Astrocyte (in vitro differentiated cells and primary cell): ENCODE measurements at regions not wholly inside any gene's neighbourhood (a gene's known extent, or its start where the extent isn't known, plus 50 kb on each side); places are given as distances from the start of the nearest gene placed in this dataset.

ENCODE experiments used
- DNase-seq: peaks from one replicate; pipeline ENCODE4 v3.0.0-alpha.2; 2010; ENCODE audit warnings: low read depth
- FAIRE-seq: peaks from 2 replicates; lab custom pipeline; 2011; peaks lifted over from hg19 to GRCh38; lab: Jason Lieb, UNC
- H2AFZ ChIP-seq: 2 replicates; pipeline ENCODE4 v1.6.0; 2012; ENCODE audit warnings: low read depth, low read length, inconsistent platforms
- H3K27ac ChIP-seq: 2 replicates; pipeline ENCODE4 v1.5.1; 2011; ENCODE audit warnings: low read depth, low read length, inconsistent platforms
- H3K27me3 ChIP-seq: 2 replicates; pipeline ENCODE4 v1.6.0; 2011; ENCODE audit warnings: low read length, inconsistent platforms; ENCODE audit not compliant: insufficient read depth
- H3K36me3 ChIP-seq: 2 replicates; pipeline ENCODE4 v1.5.1; 2011; ENCODE audit warnings: low read length, inconsistent platforms; ENCODE audit not compliant: insufficient read depth
- H3K4me1 ChIP-seq: 2 replicates; pipeline ENCODE4 v1.5.1; 2011; ENCODE audit warnings: low read length, inconsistent platforms; ENCODE audit not compliant: insufficient read depth
- H3K4me2 ChIP-seq: 2 replicates; pipeline ENCODE4 v1.6.0; 2012; ENCODE audit warnings: low read length, inconsistent platforms
- H3K4me3 ChIP-seq: 2 replicates; pipeline ENCODE4 v1.5.1; 2011; ENCODE audit warnings: low read depth, mild to moderate bottlenecking, low read length, inconsistent platforms; ENCODE audit not compliant: insufficient read depth
- H3K79me2 ChIP-seq: 2 replicates; pipeline ENCODE4 v1.6.0; 2012; ENCODE audit warnings: mild to moderate bottlenecking, low read length, inconsistent platforms; ENCODE audit not compliant: insufficient read depth
- H3K9ac ChIP-seq: 2 replicates; pipeline ENCODE4 v1.6.0; 2012; ENCODE audit warnings: mild to moderate bottlenecking, low read length, inconsistent platforms
- H3K9me3 ChIP-seq: 2 replicates; pipeline ENCODE4 v1.5.1; 2012; ENCODE audit warnings: low read depth, mild to moderate bottlenecking, low read length, inconsistent platforms; ENCODE audit not compliant: insufficient read depth
- H4K20me1 ChIP-seq: 2 replicates; pipeline ENCODE4 v1.6.0; 2012; ENCODE audit warnings: low read length, inconsistent platforms; ENCODE audit not compliant: insufficient read depth
- H3K27ac Mint-ChIP-seq: one replicate; pipeline ENCODE4 v1.8.0; 2021; ENCODE audit warnings: mild to moderate bottlenecking, mixed read lengths; ENCODE audit not compliant: unreplicated experiment
- H3K27me3 Mint-ChIP-seq: one replicate; pipeline ENCODE4 v1.8.0; 2021; ENCODE audit warnings: low read depth, mixed read lengths; ENCODE audit not compliant: unreplicated experiment
- H3K36me3 Mint-ChIP-seq: one replicate; pipeline ENCODE4 v1.8.0; 2021; ENCODE audit warnings: low read depth, mixed read lengths; ENCODE audit not compliant: unreplicated experiment
- H3K4me1 Mint-ChIP-seq: one replicate; pipeline ENCODE4 v1.8.0; 2021; ENCODE audit warnings: low read depth, mixed read lengths; ENCODE audit not compliant: unreplicated experiment
- H3K4me3 Mint-ChIP-seq: one replicate; pipeline ENCODE4 v1.8.0; 2021; ENCODE audit warnings: mild to moderate bottlenecking, moderate library complexity, mixed read lengths; ENCODE audit not compliant: unreplicated experiment
- H3K9me3 Mint-ChIP-seq: one replicate; pipeline ENCODE4 v1.8.0; 2021; ENCODE audit warnings: mild to moderate bottlenecking, mixed read lengths; ENCODE audit not compliant: unreplicated experiment
- EZH2 ChIP-seq: IDR thresholded peaks from 2 replicates; pipeline ENCODE4 v1.6.1; 2012; ENCODE audit warnings: mild to moderate bottlenecking, low read length, inconsistent platforms; ENCODE audit not compliant: insufficient read depth
- TF ChIP-seq, protein P1 (sequence below): IDR thresholded peaks from 2 replicates; pipeline ENCODE4 v1.5.1; 2011; ENCODE audit warnings: low read depth, mild to moderate bottlenecking, inconsistent platforms, low read length, moderate library complexity; ENCODE audit not compliant: insufficient read depth

DNA sequence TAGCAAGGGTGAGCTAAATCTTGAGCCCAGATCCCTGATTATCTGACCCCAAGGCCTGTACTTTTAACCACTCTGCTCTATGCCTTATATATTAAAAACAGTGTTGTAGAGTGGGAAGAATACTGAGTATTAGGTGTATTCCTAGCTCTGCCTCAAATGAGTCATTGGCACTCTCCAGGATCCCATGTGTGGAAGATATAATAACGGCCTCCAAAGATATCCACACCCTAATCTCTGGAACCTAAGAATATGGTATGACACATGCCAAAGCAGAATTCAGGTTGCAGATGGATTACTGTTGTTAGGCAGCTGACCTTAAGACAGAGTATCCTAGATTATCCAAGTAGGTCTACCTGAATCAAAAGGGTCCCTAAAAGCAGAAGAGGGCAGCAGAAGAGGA, 110.8 kb downstream of the ADRB2 start:
- H3K36me3 ChIP-seq: no peaks in the 10 kb centered on the region
- H3K36me3 Mint-ChIP-seq: peaks cover 5% of the 10 kb centered on the region
- no peak for FAIRE-seq
- no peaks in the 10 kb centered on the region for H4K20me1 ChIP-seq
- DNase-seq: no peak
- peaks cover 11% of the 10 kb centered on the region for H3K9me3 Mint-ChIP-seq
- no peak overlapping the region for H3K27ac Mint-ChIP-seq
- TF ChIP-seq, protein P1, sequence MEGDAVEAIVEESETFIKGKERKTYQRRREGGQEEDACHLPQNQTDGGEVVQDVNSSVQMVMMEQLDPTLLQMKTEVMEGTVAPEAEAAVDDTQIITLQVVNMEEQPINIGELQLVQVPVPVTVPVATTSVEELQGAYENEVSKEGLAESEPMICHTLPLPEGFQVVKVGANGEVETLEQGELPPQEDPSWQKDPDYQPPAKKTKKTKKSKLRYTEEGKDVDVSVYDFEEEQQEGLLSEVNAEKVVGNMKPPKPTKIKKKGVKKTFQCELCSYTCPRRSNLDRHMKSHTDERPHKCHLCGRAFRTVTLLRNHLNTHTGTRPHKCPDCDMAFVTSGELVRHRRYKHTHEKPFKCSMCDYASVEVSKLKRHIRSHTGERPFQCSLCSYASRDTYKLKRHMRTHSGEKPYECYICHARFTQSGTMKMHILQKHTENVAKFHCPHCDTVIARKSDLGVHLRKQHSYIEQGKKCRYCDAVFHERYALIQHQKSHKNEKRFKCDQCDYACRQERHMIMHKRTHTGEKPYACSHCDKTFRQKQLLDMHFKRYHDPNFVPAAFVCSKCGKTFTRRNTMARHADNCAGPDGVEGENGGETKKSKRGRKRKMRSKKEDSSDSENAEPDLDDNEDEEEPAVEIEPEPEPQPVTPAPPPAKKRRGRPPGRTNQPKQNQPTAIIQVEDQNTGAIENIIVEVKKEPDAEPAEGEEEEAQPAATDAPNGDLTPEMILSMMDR: no peak
- no peak for TF ChIP-seq EZH2
- H3K9ac ChIP-seq: no peak overlapping the region
- no peaks in the 10 kb centered on the region for H3K9me3 ChIP-seq
- H3K27ac ChIP-seq: no peak overlapping the region
- peaks cover 9% of the 10 kb centered on the region for H3K27me3 Mint-ChIP-seq
- no peaks in the 10 kb centered on the region for H3K4me1 ChIP-seq
- peaks cover 5% of the 10 kb centered on the region for H3K4me1 Mint-ChIP-seq
- H3K4me3 Mint-ChIP-seq: no peak overlapping the region
- no peaks in the 10 kb centered on the region for H3K79me2 ChIP-seq
- no peak overlapping the region for H3K4me2 ChIP-seq
- no peaks in the 10 kb centered on the region for H3K27me3 ChIP-seq
- H3K4me3 ChIP-seq: no peak overlapping the region
- H2AFZ ChIP-seq: no peak overlapping the region

DNA sequence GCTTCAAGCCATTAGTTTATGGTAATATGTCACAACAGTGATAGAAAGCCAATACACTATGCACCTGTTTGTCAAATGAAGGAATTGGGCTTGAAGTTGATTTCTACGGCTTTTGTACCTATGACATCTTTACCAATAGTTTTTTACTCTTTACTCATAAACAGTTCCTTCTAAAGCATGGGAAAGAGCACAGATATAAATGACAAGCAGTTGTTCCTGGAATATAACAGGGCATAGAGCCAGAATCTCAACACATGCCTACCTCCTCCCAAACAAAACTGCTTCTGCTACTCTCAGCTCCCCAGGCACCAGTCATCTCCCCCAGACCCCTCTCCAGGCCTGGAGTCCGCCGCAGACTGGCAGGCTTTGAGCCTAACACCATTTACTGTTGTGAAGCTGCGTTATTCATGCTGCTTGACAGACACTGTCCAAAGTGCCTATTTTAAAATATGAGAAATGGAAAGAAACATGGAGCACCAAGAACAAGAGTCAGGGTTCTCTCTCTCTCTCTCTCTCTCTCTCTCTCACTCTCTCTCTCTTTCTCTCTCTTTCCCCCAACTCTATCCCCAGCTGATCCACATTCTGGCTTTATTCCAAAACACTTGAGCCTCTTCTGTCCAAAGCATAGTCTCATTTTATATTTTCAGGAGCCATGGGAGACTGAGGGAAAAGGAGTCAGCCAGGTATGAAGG, 111.6 kb downstream of the ADRB2 start:
- Histone ChIP-seq H3K79me2 (no peaks in the 10 kb centered on the region), H3K4me2 (no peak overlapping the region), H4K20me1 (no peaks in the 10 kb centered on the region), H3K4me3 (no peak overlapping the region), H3K4me1 (no peaks in the 10 kb centered on the region), H3K27ac (no peak overlapping the region), H3K9me3 (no peaks in the 10 kb centered on the region), H3K27me3 (no peaks in the 10 kb centered on the region), H3K36me3 (no peaks in the 10 kb centered on the region), H2AFZ (no peak overlapping the region), H3K9ac (no peak overlapping the region)
- TF ChIP-seq EZH2: no peak
- TF ChIP-seq, protein P1: no peak
- DNase-seq (no peak), FAIRE-seq (no peak)
- peaks cover 7% of the 10 kb centered on the region for H3K27me3 Mint-ChIP-seq
- H3K4me3 Mint-ChIP-seq: no peak overlapping the region
- H3K27ac Mint-ChIP-seq: no peak overlapping the region
- H3K9me3 Mint-ChIP-seq: peaks cover 11% of the 10 kb centered on the region
- peaks cover 5% of the 10 kb centered on the region for H3K4me1 Mint-ChIP-seq
- H3K36me3 Mint-ChIP-seq: peaks cover 5% of the 10 kb centered on the region

DNA sequence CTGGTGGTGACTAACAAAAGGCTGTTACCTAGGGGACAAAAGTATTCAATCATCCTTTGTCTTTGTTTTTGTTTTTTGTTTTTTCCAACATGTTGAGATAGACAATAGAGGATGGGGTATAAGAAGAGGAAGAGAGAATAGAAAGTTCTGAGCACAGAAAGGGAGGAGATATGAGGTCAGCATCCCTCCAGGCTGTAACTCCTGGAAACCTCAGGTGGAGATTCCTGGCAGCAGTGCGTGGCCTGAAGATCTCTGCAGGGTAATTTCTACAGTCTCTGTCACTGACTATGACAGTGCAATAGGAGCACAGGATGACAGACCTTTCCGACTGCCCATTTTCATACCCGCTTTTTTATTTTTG, 112.1 kb downstream of the ADRB2 start:
- Mint-ChIP-seq H3K9me3 (peaks cover 11% of the 10 kb centered on the region), H3K4me3 (no peak overlapping the region), H3K36me3 (peaks cover 5% of the 10 kb centered on the region), H3K27me3 (peaks cover 7% of the 10 kb centered on the region), H3K27ac (no peak overlapping the region), H3K4me1 (peaks cover 5% of the 10 kb centered on the region)
- Histone ChIP-seq H3K27ac (no peak overlapping the region), H3K36me3 (no peaks in the 10 kb centered on the region), H2AFZ (no peak overlapping the region), H3K9ac (no peak overlapping the region), H3K9me3 (no peaks in the 10 kb centered on the region), H4K20me1 (no peaks in the 10 kb centered on the region), H3K4me2 (no peak overlapping the region), H3K79me2 (no peaks in the 10 kb centered on the region), H3K4me3 (no peak overlapping the region), H3K27me3 (no peaks in the 10 kb centered on the region), H3K4me1 (no peaks in the 10 kb centered on the region)
- FAIRE-seq (no peak), DNase-seq (no peak)
- TF ChIP-seq EZH2: no peak
- TF ChIP-seq, protein P1: no peak
